ENCODE measurements at regions not wholly inside any gene's neighbourhood (a gene's known extent, or its start where the extent isn't known, plus 50 kb on each side); places are given as distances from the start of the nearest gene placed in this dataset.
"Not testable (repeated sequence)": the region's sequence is repeated elsewhere in the genome, so short reads cannot be mapped to it uniquely, and the experiment has no call there.

GRCh38 chr13:79626924-79627323, 146.0 kb downstream of the NDFIP2 start:
- no peak for DNase-seq (ENCODE audit: low spot score)

GRCh38 chr13:79625517-79625916, 144.6 kb downstream of the NDFIP2 start:
- DNase-seq (ENCODE audit: low spot score) = no peak

- no peak for DNase-seq (ENCODE audit: low spot score)
These were observed 140.9 kb downstream of the NDFIP2 start for GRCh38 chr13:79621902-79622301.

GRCh38 chr13:79621449-79621848, 140.5 kb downstream of the NDFIP2 start:
- no peak for DNase-seq (ENCODE audit: low spot score)

GRCh38 chr13:79614250-79614918, 133.4 kb downstream of the NDFIP2 start:
- no peak for DNase-seq (ENCODE audit: low spot score)

GRCh38 chr13:79612604-79613003, 131.6 kb downstream of the NDFIP2 start:
- no peak for DNase-seq (ENCODE audit: low spot score)

GRCh38 chr13:79607895-79608294, 126.9 kb downstream of the NDFIP2 start:
- DNase-seq (ENCODE audit: low spot score) = not testable (repeated sequence)

Data from SK-N-DZ (cell line).